RWPE1 (cell line): ENCODE measurements at regions not wholly inside any gene's neighbourhood (a gene's known extent, or its start where the extent isn't known, plus 50 kb on each side); places are given as distances from the start of the nearest gene placed in this dataset.

Experiments used
- CTCF ChIA-PET: fragments of 350-600 bp; sonication (Branson Sonifier 250); formaldehyde crosslinking; extraction: SDS; loops from one replicate; lab custom pipeline; 2021; lab: Yijun Ruan, JAX
- POLR2A ChIA-PET: fragments of 400-600 bp; formaldehyde crosslinking; extraction: SDS; loops from one replicate; lab custom pipeline; 2020; ENCODE audit warnings: antibody characterized with exemption; ENCODE audit not compliant: low non-redundant PET; lab: Yijun Ruan, JAX
- DNase-seq: peaks from one replicate; pipeline ENCODE4 v3.0.0; 2012; ENCODE audit warnings: low spot score
- H3K27ac ChIP-seq: fragments of 450-650 bp; 2 replicates; pipeline ENCODE4 v1.5.1; 2017
- CTCF ChIP-seq: fragments of 450-650 bp; conservative IDR thresholded peaks from 2 replicates; pipeline ENCODE4 v1.5.1; 2017; ENCODE audit warnings: low read depth, mild to moderate bottlenecking

GRCh38 chr7:28267012-28267411 is 86.4 kb upstream of the JAZF1 start:
- no peak for TF ChIP-seq CTCF
- CTCF ChIA-PET, result interaction anchor here (0.7 kb wide), 1 partner anchor 661 kb away, joined by 3 read pairs; no protein-coding TSS in a partner anchor
- POLR2A ChIA-PET, result no interaction called here
- H3K27ac ChIP-seq, result no peak overlapping the region
- no peak for DNase-seq

- TF ChIP-seq CTCF, result no peak
- no peak overlapping the region for H3K27ac ChIP-seq
- DNase-seq, result no peak
- ChIA-PET POLR2A (no interaction called here), CTCF (no interaction called here)
Observed at GRCh38 chr7:28269700-28270361, 89.2 kb upstream of the JAZF1 start.

- ChIA-PET CTCF (no interaction called here), POLR2A (no interaction called here)
- no peak for TF ChIP-seq CTCF
- H3K27ac ChIP-seq, result no peak overlapping the region
- DNase-seq, result no peak
Observed at GRCh38 chr7:28270536-28270935, 89.9 kb upstream of the JAZF1 start.

GRCh38 chr7:28272461-28272877 is 91.9 kb upstream of the JAZF1 start:
- CTCF ChIA-PET, result interaction anchor here (0.7 kb wide), 1 partner anchor 1501 kb away, joined by 3 read pairs; no protein-coding TSS in a partner anchor
- DNase-seq, result peak; percentile 16
- POLR2A ChIA-PET, result no interaction called here
- H3K27ac ChIP-seq, result no peak overlapping the region
- 0 out of 2 replicates have a peak, but pooled peaks have one; percentile 16 for TF ChIP-seq CTCF

- no peak overlapping the region for H3K27ac ChIP-seq
- no peak for DNase-seq
- TF ChIP-seq CTCF, result no peak
- POLR2A ChIA-PET, result no interaction called here
- CTCF ChIA-PET, result no interaction called here
Observed at GRCh38 chr7:28276298-28276697, 95.7 kb upstream of the JAZF1 start.

GRCh38 chr7:28277364-28277763 is 96.8 kb upstream of the JAZF1 start:
- CTCF ChIA-PET, result interaction anchor here (0.6 kb wide), 1 partner anchor 595 kb away, joined by 3 read pairs; no protein-coding TSS in a partner anchor
- POLR2A ChIA-PET, result no interaction called here
- TF ChIP-seq CTCF, result no peak
- no peak for DNase-seq
- no peak overlapping the region for H3K27ac ChIP-seq
